PC-9 (cell line): ENCODE measurements at regions not wholly inside any gene's neighbourhood (a gene's known extent, or its start where the extent isn't known, plus 50 kb on each side); places are given as distances from the start of the nearest gene placed in this dataset.
A peak's percentile ranks its signal among the peaks of the same experiment; 100 is the strongest.

ENCODE experiments used
- BruUV-seq: library from RNA; stranded (reverse); fragments of 400-500 nt; replicated peaks from 2 replicates; lab custom pipeline; 2021; lab: Mats Ljungman, UMichigan
- CTCF ChIA-PET: fragments of 300-600 bp; sonication (Branson Sonifier 250); formaldehyde crosslinking; loops from one replicate; lab custom pipeline; 2022; ENCODE audit warnings: antibody characterized with exemption; lab: Charles Lee
- POLR2A ChIA-PET: fragments of 300-600 bp; sonication (Branson Sonifier 250); formaldehyde crosslinking; loops from one replicate; lab custom pipeline; 2022; ENCODE audit warnings: antibody characterized with exemption; ENCODE audit not compliant: unreplicated experiment; lab: Charles Lee
- DNase-seq, 2 experiments: peaks; one replicate each; pipeline versions ENCODE4 v3.0.0 to v3.0.0-alpha.2; 2015 to 2022; ENCODE audit warnings: mixed read lengths in 1 of 2
- H2AFZ ChIP-seq: fragments of 200-600 bp; sonication (generic); 2 replicates; pipeline ENCODE4 v1.8.1; 2017; ENCODE audit warnings: antibody characterized with exemption
- H3F3A ChIP-seq: fragments of 200-600 bp; sonication (generic); 2 replicates; pipeline ENCODE4 v1.8.1; 2017; ENCODE audit warnings: antibody characterized with exemption, mild to moderate bottlenecking, low read depth; ENCODE audit not compliant: insufficient read depth
- H3K27ac ChIP-seq: fragments of 200-600 bp; sonication (generic); 2 replicates; pipeline ENCODE4 v1.6.1; 2016; ENCODE audit warnings: mixed run types
- H3K27me3 ChIP-seq: fragments of 200-600 bp; sonication (generic); 2 replicates; pipeline ENCODE4 v1.6.1; 2016; ENCODE audit warnings: low read depth, mixed run types; ENCODE audit not compliant: insufficient read depth
- H3K36me3 ChIP-seq: fragments of 200-600 bp; sonication (generic); 2 replicates; pipeline ENCODE4 v1.6.1; 2016; ENCODE audit warnings: low read depth, mixed run types
- H3K4me1 ChIP-seq: fragments of 200-600 bp; sonication (generic); replicated peaks from 2 replicates; pipeline ENCODE4 v1.6.1; 2016; ENCODE audit warnings: mixed run types; ENCODE audit not compliant: insufficient read depth
- H3K4me2 ChIP-seq: fragments of 200-600 bp; sonication (generic); 2 replicates; pipeline ENCODE4 v1.6.1; 2017; ENCODE audit warnings: mixed run types
- H3K4me3 ChIP-seq: fragments of 200-600 bp; sonication (generic); 2 replicates; pipeline ENCODE4 v1.6.1; 2016; ENCODE audit warnings: mixed run types
- H3K79me2 ChIP-seq: fragments of 200-600 bp; sonication (generic); 2 replicates; pipeline ENCODE4 v1.6.1; 2017; ENCODE audit warnings: low read depth, mixed run types
- H3K9me2 ChIP-seq: fragments of 200-600 bp; sonication (generic); 2 replicates; pipeline ENCODE4 v1.8.1; 2017; ENCODE audit warnings: mild to moderate bottlenecking; ENCODE audit not compliant: insufficient read depth
- H3K9me3 ChIP-seq: fragments of 200-600 bp; sonication (generic); 2 replicates; pipeline ENCODE4 v1.8.1; 2016; ENCODE audit warnings: low read depth; ENCODE audit not compliant: insufficient read depth
- H4K20me1 ChIP-seq: fragments of 200-600 bp; sonication (generic); 2 replicates; pipeline ENCODE4 v1.8.1; 2017; ENCODE audit not compliant: insufficient read depth
- EZH2 ChIP-seq: fragments of 200-600 bp; sonication (generic); IDR thresholded peaks from 2 replicates; pipeline ENCODE4 v1.8.0; 2017; ENCODE audit warnings: antibody characterized with exemption, low read depth
- intact Hi-C: fragments of 100-400 bp; cut with micrococcal nuclease; formaldehyde crosslinking; loops from one replicate; pipeline ENCODE4 v1.10.0; 2022; ENCODE audit not compliant: unreplicated experiment
- TF ChIP-seq, protein P1 (sequence below): fragments of 200-600 bp; sonication (generic); conservative IDR thresholded peaks from 2 replicates; pipeline ENCODE4 v1.6.1; 2017; ENCODE audit warnings: mixed run types, antibody characterized with exemption, mild to moderate bottlenecking, moderate library complexity

- intact Hi-C loops, result no loop called here
- no peaks in the 10 kb centered on the region for H3K4me1 ChIP-seq
- DNase-seq, result no peak
- POLR2A ChIA-PET, result no interaction called here
- CTCF ChIA-PET, result no interaction called here
- no peaks in the 10 kb centered on the region for H3K27me3 ChIP-seq
- no peak overlapping the region for H3K4me3 ChIP-seq
- H3K4me2 ChIP-seq, result no peak overlapping the region
- H3K36me3 ChIP-seq, result no peaks in the 10 kb centered on the region
- H3K9me2 ChIP-seq, result no peaks in the 10 kb centered on the region
- no peaks in the 10 kb centered on the region; the same call in 1 of the 2 replicates for H3K9me3 ChIP-seq
- TF ChIP-seq, protein P1, sequence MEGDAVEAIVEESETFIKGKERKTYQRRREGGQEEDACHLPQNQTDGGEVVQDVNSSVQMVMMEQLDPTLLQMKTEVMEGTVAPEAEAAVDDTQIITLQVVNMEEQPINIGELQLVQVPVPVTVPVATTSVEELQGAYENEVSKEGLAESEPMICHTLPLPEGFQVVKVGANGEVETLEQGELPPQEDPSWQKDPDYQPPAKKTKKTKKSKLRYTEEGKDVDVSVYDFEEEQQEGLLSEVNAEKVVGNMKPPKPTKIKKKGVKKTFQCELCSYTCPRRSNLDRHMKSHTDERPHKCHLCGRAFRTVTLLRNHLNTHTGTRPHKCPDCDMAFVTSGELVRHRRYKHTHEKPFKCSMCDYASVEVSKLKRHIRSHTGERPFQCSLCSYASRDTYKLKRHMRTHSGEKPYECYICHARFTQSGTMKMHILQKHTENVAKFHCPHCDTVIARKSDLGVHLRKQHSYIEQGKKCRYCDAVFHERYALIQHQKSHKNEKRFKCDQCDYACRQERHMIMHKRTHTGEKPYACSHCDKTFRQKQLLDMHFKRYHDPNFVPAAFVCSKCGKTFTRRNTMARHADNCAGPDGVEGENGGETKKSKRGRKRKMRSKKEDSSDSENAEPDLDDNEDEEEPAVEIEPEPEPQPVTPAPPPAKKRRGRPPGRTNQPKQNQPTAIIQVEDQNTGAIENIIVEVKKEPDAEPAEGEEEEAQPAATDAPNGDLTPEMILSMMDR, result no peak
- TF ChIP-seq EZH2, result no peak
- peak overlapping the region; percentile 25; the same call in 1 of the 2 replicates for H2AFZ ChIP-seq
- BruUV-seq, result no TSS peak
- H4K20me1 ChIP-seq, result no peaks in the 10 kb centered on the region
- H3K79me2 ChIP-seq, result no peaks in the 10 kb centered on the region
- no peak overlapping the region for H3K27ac ChIP-seq
- H3F3A ChIP-seq, result no peaks in the 10 kb centered on the region
These were observed 58.7 kb upstream of the PRR16 start for GRCh38 chr5:120405286-120405864.

- Histone ChIP-seq H3K27ac (no peak overlapping the region), H3K79me2 (no peaks in the 10 kb centered on the region), H3K27me3 (no peaks in the 10 kb centered on the region), H3K4me1 (no peaks in the 10 kb centered on the region), H4K20me1 (no peaks in the 10 kb centered on the region), H3K9me3 (no peaks in the 10 kb centered on the region; the same call in 1 of the 2 replicates), H2AFZ (peak overlapping the region; percentile 25; the same call in 1 of the 2 replicates), H3K36me3 (no peaks in the 10 kb centered on the region), H3K4me3 (no peak overlapping the region), H3K4me2 (no peak overlapping the region), H3F3A (no peaks in the 10 kb centered on the region), H3K9me2 (no peaks in the 10 kb centered on the region)
- no TSS peak for BruUV-seq
- CTCF ChIA-PET, result no interaction called here
- POLR2A ChIA-PET, result no interaction called here
- no peak for TF ChIP-seq EZH2
- TF ChIP-seq, protein P1, result no peak
- intact Hi-C loops, result no loop called here
- no peak for DNase-seq
These were observed 58.2 kb upstream of the PRR16 start for GRCh38 chr5:120405923-120406322.

- intact Hi-C loops, result no loop called here
- H3K4me2 ChIP-seq, result no peak overlapping the region
- no peaks in the 10 kb centered on the region for H3K4me1 ChIP-seq
- H2AFZ ChIP-seq, result no peak overlapping the region
- no peak overlapping the region for H3K4me3 ChIP-seq
- no peak for TF ChIP-seq EZH2
- TF ChIP-seq, protein P1, result no peak
- DNase-seq, result no peak
- ChIA-PET CTCF (no interaction called here), POLR2A (no interaction called here)
- H4K20me1 ChIP-seq, result no peaks in the 10 kb centered on the region
- H3K27me3 ChIP-seq, result no peaks in the 10 kb centered on the region
- no peak overlapping the region for H3K27ac ChIP-seq
- H3K36me3 ChIP-seq, result no peaks in the 10 kb centered on the region
- H3K9me3 ChIP-seq, result no peaks in the 10 kb centered on the region; the same call in 1 of the 2 replicates
- BruUV-seq, result no TSS peak
- no peaks in the 10 kb centered on the region for H3K9me2 ChIP-seq
- H3K79me2 ChIP-seq, result no peaks in the 10 kb centered on the region
- no peaks in the 10 kb centered on the region for H3F3A ChIP-seq
These were observed 50.4 kb upstream of the PRR16 start for GRCh38 chr5:120413686-120414085.
